OCI-LY7 (cell line): ENCODE measurements at regions not wholly inside any gene's neighbourhood (a gene's known extent, or its start where the extent isn't known, plus 50 kb on each side); places are given as distances from the start of the nearest gene placed in this dataset.

ENCODE experiments used
- BruUV-seq: library from RNA; stranded (reverse); fragments of 400-500 nt; replicated peaks from 2 replicates; lab custom pipeline; 2021; lab: Mats Ljungman, UMichigan
- CTCF ChIA-PET: fragments of 300-600 bp; sonication (Branson Sonifier 250); formaldehyde crosslinking; loops from one replicate; lab custom pipeline; 2022; ENCODE audit warnings: antibody characterized with exemption; ENCODE audit not compliant: unreplicated experiment; lab: Charles Lee
- POLR2A ChIA-PET: fragments of 300-600 bp; sonication (Branson Sonifier 250); formaldehyde crosslinking; loops from one replicate; lab custom pipeline; 2022; ENCODE audit warnings: antibody characterized with exemption; lab: Charles Lee
- DNase-seq: peaks from one replicate; pipeline ENCODE4 v3.0.0-alpha.2; 2015; ENCODE audit warnings: low spot score
- H2AFZ ChIP-seq: fragments of 200-600 bp; sonication (generic), shearing (Covaris generic); 2 replicates; pipeline ENCODE4 v1.6.1; 2014; ENCODE audit warnings: mild to moderate bottlenecking, antibody characterized with exemption, low read length, moderate library complexity
- H3K27ac ChIP-seq: fragments of 200-600 bp; sonication (generic); 2 replicates; pipeline ENCODE4 v1.5.1; 2014; ENCODE audit warnings: mixed run types, low read depth, mild to moderate bottlenecking, moderate library complexity, low read length, inconsistent platforms; ENCODE audit not compliant: poor library complexity, severe bottlenecking
- H3K36me3 ChIP-seq: fragments of 200-600 bp; sonication (generic); 2 replicates; pipeline ENCODE4 v1.6.1; 2014; ENCODE audit warnings: mild to moderate bottlenecking, antibody characterized with exemption, low read length, moderate library complexity, mixed read lengths; ENCODE audit not compliant: insufficient read depth
- H3K4me1 ChIP-seq: fragments of 200-600 bp; sonication (generic); 2 replicates; pipeline ENCODE4 v1.5.1; 2014; ENCODE audit warnings: mild to moderate bottlenecking, low read length; ENCODE audit not compliant: insufficient read depth, poor library complexity, severe bottlenecking
- H3K4me2 ChIP-seq: fragments of 200-600 bp; sonication (generic); 2 replicates; pipeline ENCODE4 v1.6.1; 2014; ENCODE audit warnings: mild to moderate bottlenecking, low read length
- H3K4me3 ChIP-seq: fragments of 200-600 bp; sonication (generic); 2 replicates; pipeline ENCODE4 v1.5.1; 2014; ENCODE audit warnings: mild to moderate bottlenecking, low read depth, low read length; ENCODE audit not compliant: poor library complexity, severe bottlenecking
- H3K79me2 ChIP-seq: fragments of 200-600 bp; sonication (generic); 2 replicates; pipeline ENCODE4 v1.6.1; 2016; ENCODE audit warnings: low read depth, mild to moderate bottlenecking, low read length, moderate library complexity, mixed read lengths; ENCODE audit not compliant: insufficient read depth
- H3K9me2 ChIP-seq: fragments of 200-600 bp; sonication (generic); 2 replicates; pipeline ENCODE4 v1.6.1; 2016; ENCODE audit warnings: mild to moderate bottlenecking, low read length, mixed read lengths; ENCODE audit not compliant: insufficient read depth
- H3K9me3 ChIP-seq: fragments of 200-600 bp; sonication (generic); 2 replicates; pipeline ENCODE4 v1.6.1; 2014; ENCODE audit warnings: mild to moderate bottlenecking, mixed run types, low read length, mixed read lengths
- H4K20me1 ChIP-seq: fragments of 200-600 bp; sonication (generic); 2 replicates; pipeline ENCODE4 v1.6.1; 2014; ENCODE audit warnings: mild to moderate bottlenecking, antibody characterized with exemption, low read length, moderate library complexity, mixed read lengths; ENCODE audit not compliant: insufficient read depth
- EZH2phosphoT487 ChIP-seq: fragments of 200-600 bp; sonication (generic); IDR thresholded peaks from 2 replicates; pipeline ENCODE4 v1.6.1; 2018; ENCODE audit warnings: low read depth, borderline replicate concordance, mild to moderate bottlenecking, mixed run types, antibody characterized with exemption, low read length, moderate library complexity, mixed read lengths
- intact Hi-C: fragments of 100-400 bp; cut with micrococcal nuclease; formaldehyde crosslinking; loops from one replicate; pipeline ENCODE4 v1.10.0; 2022; ENCODE audit not compliant: unreplicated experiment
- TF ChIP-seq, protein P1 (sequence below): fragments of 200-600 bp; sonication (generic); conservative IDR thresholded peaks from 2 replicates; pipeline ENCODE4 v1.5.1; 2014; ENCODE audit warnings: mild to moderate bottlenecking, antibody characterized with exemption, low read length, moderate library complexity, mixed read lengths

DNA sequence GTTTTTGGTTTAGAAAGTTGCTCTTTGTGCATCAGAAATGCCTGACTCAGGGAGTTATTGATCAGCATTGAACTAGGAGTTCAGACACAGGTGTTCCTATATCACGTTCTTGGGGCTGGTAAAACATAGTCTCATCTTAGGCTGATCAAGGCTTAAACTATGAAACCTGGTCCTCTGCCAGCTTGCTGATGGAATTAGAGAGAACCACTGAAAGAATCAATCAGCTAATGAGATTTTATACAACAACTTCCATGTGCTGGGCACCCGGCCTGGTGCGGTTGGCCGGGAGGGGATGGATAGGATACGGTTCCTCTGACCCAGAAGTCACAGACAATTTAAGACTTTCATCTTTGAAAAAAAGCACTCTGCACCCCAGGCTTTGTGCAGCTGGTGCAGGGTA, 164.9 kb downstream of the RDH14 start:
- TF ChIP-seq EZH2phosphoT487: no peak
- TF ChIP-seq, protein P1, sequence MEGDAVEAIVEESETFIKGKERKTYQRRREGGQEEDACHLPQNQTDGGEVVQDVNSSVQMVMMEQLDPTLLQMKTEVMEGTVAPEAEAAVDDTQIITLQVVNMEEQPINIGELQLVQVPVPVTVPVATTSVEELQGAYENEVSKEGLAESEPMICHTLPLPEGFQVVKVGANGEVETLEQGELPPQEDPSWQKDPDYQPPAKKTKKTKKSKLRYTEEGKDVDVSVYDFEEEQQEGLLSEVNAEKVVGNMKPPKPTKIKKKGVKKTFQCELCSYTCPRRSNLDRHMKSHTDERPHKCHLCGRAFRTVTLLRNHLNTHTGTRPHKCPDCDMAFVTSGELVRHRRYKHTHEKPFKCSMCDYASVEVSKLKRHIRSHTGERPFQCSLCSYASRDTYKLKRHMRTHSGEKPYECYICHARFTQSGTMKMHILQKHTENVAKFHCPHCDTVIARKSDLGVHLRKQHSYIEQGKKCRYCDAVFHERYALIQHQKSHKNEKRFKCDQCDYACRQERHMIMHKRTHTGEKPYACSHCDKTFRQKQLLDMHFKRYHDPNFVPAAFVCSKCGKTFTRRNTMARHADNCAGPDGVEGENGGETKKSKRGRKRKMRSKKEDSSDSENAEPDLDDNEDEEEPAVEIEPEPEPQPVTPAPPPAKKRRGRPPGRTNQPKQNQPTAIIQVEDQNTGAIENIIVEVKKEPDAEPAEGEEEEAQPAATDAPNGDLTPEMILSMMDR: no peak

DNA sequence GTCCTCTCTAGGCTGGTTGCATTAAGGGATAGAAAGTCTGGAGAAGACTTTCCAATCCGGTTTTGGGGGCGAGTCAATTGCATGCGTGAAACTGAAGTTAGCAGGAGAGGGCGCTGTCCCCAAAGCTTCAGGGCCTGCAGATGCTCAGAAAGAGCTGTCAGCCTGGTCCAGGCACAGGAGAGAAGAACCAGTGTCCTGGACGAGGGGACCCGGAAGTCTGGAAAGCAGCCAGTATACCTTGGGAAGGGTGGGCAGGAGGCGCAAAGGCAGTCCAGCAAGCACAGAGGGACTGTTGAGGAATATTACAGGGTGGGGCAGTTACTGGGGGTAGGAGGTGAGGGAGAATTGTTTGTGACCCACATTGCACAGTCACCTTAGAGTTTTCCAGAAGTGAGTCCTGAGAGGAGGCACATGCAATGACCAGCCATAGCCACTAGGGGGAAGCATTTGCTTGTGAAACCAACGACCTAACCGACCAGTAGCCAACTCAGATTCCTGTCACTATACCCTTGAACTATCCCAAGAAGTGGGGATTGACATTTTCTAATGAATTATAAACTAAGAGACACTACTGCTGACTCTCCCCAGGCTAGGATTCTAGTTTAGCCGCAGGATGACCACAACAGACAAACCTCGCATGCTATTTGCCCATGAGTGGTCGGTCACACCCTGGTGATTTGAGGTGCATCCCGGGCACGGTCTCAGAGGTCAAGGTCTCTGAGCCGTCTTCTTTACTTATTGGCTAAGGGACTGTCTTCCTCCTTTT, 172.8 kb downstream of the RDH14 start:
- Histone ChIP-seq H3K4me2 (no peak overlapping the region), H3K27ac (no peak overlapping the region), H3K4me1 (no peaks in the 10 kb centered on the region), H3K36me3 (no peaks in the 10 kb centered on the region), H2AFZ (no peak overlapping the region), H3K79me2 (no peaks in the 10 kb centered on the region), H4K20me1 (no peaks in the 10 kb centered on the region), H3K9me2 (no peaks in the 10 kb centered on the region), H3K4me3 (no peak overlapping the region), H3K9me3 (no peaks in the 10 kb centered on the region)
- DNase-seq: peak; percentile 62
- CTCF ChIA-PET: interaction anchor here (0.6 kb wide), 1 partner anchor 219 kb away, joined by 3 read pairs; no protein-coding TSS in a partner anchor
- POLR2A ChIA-PET: interaction anchor here (1.0 kb wide), 1 partner anchor 12 kb away, joined by 3 read pairs; no protein-coding TSS in a partner anchor
- BruUV-seq: no TSS peak
- TF ChIP-seq EZH2phosphoT487: no peak
- TF ChIP-seq, protein P1: peak; percentile 87
- intact Hi-C loops: no loop called here

More for the DNA sequence above, 164.9 kb downstream of the RDH14 start:
- ChIA-PET POLR2A (no interaction called here), CTCF (no interaction called here)
- Histone ChIP-seq H3K4me1 (no peaks in the 10 kb centered on the region), H3K27ac (no peak overlapping the region), H4K20me1 (no peaks in the 10 kb centered on the region), H3K36me3 (no peaks in the 10 kb centered on the region), H3K4me3 (no peak overlapping the region), H3K4me2 (no peak overlapping the region), H2AFZ (no peak overlapping the region), H3K9me3 (no peaks in the 10 kb centered on the region), H3K79me2 (no peaks in the 10 kb centered on the region), H3K9me2 (no peaks in the 10 kb centered on the region)
- no peak for DNase-seq
- intact Hi-C loops: no loop called here
- no TSS peak for BruUV-seq

DNA sequence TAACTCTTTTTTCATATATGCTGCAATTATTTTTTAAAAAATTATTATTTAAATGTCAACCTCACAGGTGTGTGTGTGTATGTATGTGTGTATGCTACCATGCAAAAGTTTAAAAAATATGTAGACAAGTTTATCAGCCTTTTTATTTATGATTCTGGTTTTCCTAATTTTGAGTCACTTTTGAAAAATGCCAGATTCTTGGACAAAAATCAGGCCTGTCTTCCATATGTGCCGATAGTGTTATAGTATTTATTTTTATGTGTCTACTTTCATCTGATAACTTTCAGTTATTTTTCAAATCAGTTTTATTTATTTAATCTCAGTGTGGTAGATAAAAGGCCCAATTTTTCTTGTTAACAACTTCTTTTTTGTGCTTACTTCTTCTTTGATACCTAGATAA, 176.2 kb downstream of the RDH14 start:
- Histone ChIP-seq H3K9me2 (no peaks in the 10 kb centered on the region), H3K9me3 (no peaks in the 10 kb centered on the region), H3K27ac (no peak overlapping the region), H3K4me1 (no peaks in the 10 kb centered on the region), H2AFZ (no peak overlapping the region), H3K4me3 (no peak overlapping the region), H4K20me1 (no peaks in the 10 kb centered on the region), H3K4me2 (no peak overlapping the region), H3K79me2 (no peaks in the 10 kb centered on the region), H3K36me3 (no peaks in the 10 kb centered on the region)
- DNase-seq: no peak
- no TSS peak for BruUV-seq
- POLR2A ChIA-PET: interaction anchor here (0.6 kb wide), 1 partner anchor 250 kb away, joined by 4 read pairs; no protein-coding TSS in a partner anchor
- CTCF ChIA-PET: no interaction called here
- intact Hi-C loops: no loop called here
- TF ChIP-seq, protein P1: no peak
- TF ChIP-seq EZH2phosphoT487: no peak
